CD4-positive, alpha-beta T cell treated with Interleukin-4 for 1 hour (primary cell): ENCODE measurements at regions not wholly inside any gene's neighbourhood (a gene's known extent, or its start where the extent isn't known, plus 50 kb on each side); places are given as distances from the start of the nearest gene placed in this dataset.

Experiments used
- DNase-seq, 2 donors: peaks; one replicate each; pipeline ENCODE4 v3.0.0-alpha.2; 2020 to 2022

GRCh38 chr22:27212617-27213177, 555.3 kb downstream of the MIAT start:
- DNase-seq, result no peak

GRCh38 chr22:27213294-27213693, 555.9 kb downstream of the MIAT start:
- DNase-seq, result no peak

GRCh38 chr22:27213766-27214581, 556.6 kb downstream of the MIAT start:
- no peak for DNase-seq

- DNase-seq, result no peak
These were observed 557.3 kb downstream of the MIAT start for GRCh38 chr22:27214691-27215090.

GRCh38 chr22:27215871-27216270, 558.5 kb downstream of the MIAT start:
- no peak for DNase-seq

GRCh38 chr22:27216444-27216843, 559.1 kb downstream of the MIAT start:
- DNase-seq, result no peak

- DNase-seq, result no peak
These were observed 559.8 kb downstream of the MIAT start for GRCh38 chr22:27217154-27217553.

- DNase-seq, result no peak
These were observed 560.9 kb downstream of the MIAT start for GRCh38 chr22:27218012-27218920.

GRCh38 chr22:27219036-27219435, 561.6 kb downstream of the MIAT start:
- DNase-seq, result no peak

GRCh38 chr22:27220339-27220738, 563.0 kb downstream of the MIAT start:
- no peak for DNase-seq

GRCh38 chr22:27222178-27222577, 564.8 kb downstream of the MIAT start:
- no peak for DNase-seq

- no peak for DNase-seq
These were observed 566.2 kb downstream of the MIAT start for GRCh38 chr22:27223317-27224177.

- DNase-seq, result no peak
These were observed 567.3 kb downstream of the MIAT start for GRCh38 chr22:27224485-27225374.

GRCh38 chr22:27226666-27227065, 569.3 kb downstream of the MIAT start:
- no peak for DNase-seq

GRCh38 chr22:27228771-27229170, 571.4 kb downstream of the MIAT start:
- DNase-seq, result no peak

- DNase-seq, result no peak
These were observed 571.4 kb downstream of the MN1 start for GRCh38 chr22:27230189-27230588.

- DNase-seq, result no peak
These were observed 570.3 kb downstream of the MN1 start for GRCh38 chr22:27231266-27231665.

- DNase-seq, result no peak
These were observed 569.5 kb downstream of the MN1 start for GRCh38 chr22:27232077-27232476.

- no peak for DNase-seq
These were observed 564.3 kb downstream of the MN1 start for GRCh38 chr22:27237080-27237741.

GRCh38 chr22:27238935-27239510, 562.5 kb downstream of the MN1 start:
- no peak for DNase-seq

- no peak for DNase-seq
These were observed 562.0 kb downstream of the MN1 start for GRCh38 chr22:27239520-27239919.
